ENCODE measurements at regions not wholly inside any gene's neighbourhood (a gene's known extent, or its start where the extent isn't known, plus 50 kb on each side); places are given as distances from the start of the nearest gene placed in this dataset.

- Histone ChIP-seq H3K9me1 (ENCODE audit: control insufficient read depth, insufficient read depth, low read length) (no peaks in the 10 kb centered on the region), H3K9me3 (replicated peaks; ENCODE audit: control insufficient read depth, insufficient read depth, low read depth, low read length) (peaks cover 1% of the 10 kb centered on the region; the same call in 1 of the 2 replicates), H3K36me3 (ENCODE audit: control insufficient read depth, insufficient read depth, low read length) (no peaks in the 10 kb centered on the region), H3K4me2 (ENCODE audit: insufficient read depth, low read length) (no peak overlapping the region), H3K4me1 (replicated peaks in 1 of 2; ENCODE audit: control insufficient read depth in 2 of 2, insufficient read depth in 2 of 2, low read length in 2 of 2) (peaks cover 0 to 6% of the 10 kb centered on the region in 2 experiments; a peak in 1 of 5 replicates), H3K27ac (ENCODE audit: extremely low read depth, low read depth, low read length) (no peak overlapping the region), H3K79me2 (ENCODE audit: control insufficient read depth, insufficient read depth, low read length) (no peaks in the 10 kb centered on the region), H4K20me1 (replicated peaks; ENCODE audit: control insufficient read depth, insufficient read depth, low read length) (no peaks in the 10 kb centered on the region), H3K4me3 (no peak overlapping the region), H3K27me3 (ENCODE audit: control insufficient read depth in 2 of 2, insufficient read depth in 2 of 2, low read length in 2 of 2) (peaks cover 12 to 53% of the 10 kb centered on the region in 2 experiments; a peak in 4 of 5 replicates), H2AFZ (ENCODE audit: low read depth, low read length) (no peak overlapping the region), H3K9ac (ENCODE audit: insufficient read depth in 1 of 2, low read depth in 2 of 2, low read length in 2 of 2) (no peak overlapping the region)
- no TSS peak for BruUV-seq (replicated peaks)
- intact Hi-C loops (cut with micrococcal nuclease) (no loop called here), in situ Hi-C loops (cut with MboI) (no loop called here)
- POLR2A ChIA-PET = no interaction called here
- DNase-seq (ENCODE audit: extremely low read depth in 1 of 4, low spot score in 3 of 4) (no peak), ATAC-seq (no peak), FAIRE-seq (no peak)
- WGBS (ENCODE audit: insufficient coverage, low coverage, missing lambda C conversion rate) = 4% methylated on average over 11 of the region's 27 CpGs
- CTCF ChIA-PET (ENCODE audit: low intra/inter-chr PET ratio) = no interaction called here
- TF ChIP-seq MTA3 (IDR thresholded peaks at IDR 0.05; ENCODE audit: borderline replicate concordance) (no peak), ZNF239 (CRISPR knock-in tag; IDR thresholded peaks at IDR 0.05) (no peak), SMAD2 (IDR thresholded peaks at IDR 0.05; ENCODE audit: low read depth, low read length) (no peak), SAP30 (IDR thresholded peaks at IDR 0.05; ENCODE audit: borderline replicate concordance, insufficient read depth, low read depth, low read length, poor library complexity, severe bottlenecking) (no peak), NFIC (IDR thresholded peaks at IDR 0.05) (no peak), ZNF165 (CRISPR knock-in tag; IDR thresholded peaks at IDR 0.05; ENCODE audit: borderline replicate concordance) (no peak), MBD2 (IDR thresholded peaks at IDR 0.05; ENCODE audit: borderline replicate concordance, low read depth) (no peak), ZNF354B (CRISPR knock-in tag; IDR thresholded peaks at IDR 0.05) (no peak), NCOA6 (IDR thresholded peaks at IDR 0.05) (no peak), RBM17 (IDR thresholded peaks at IDR 0.05; ENCODE audit: borderline replicate concordance, low read depth, low read length) (no peak), HDAC6 (IDR thresholded peaks at IDR 0.05; ENCODE audit: low read depth, low read length) (no peak), PHB2 (IDR thresholded peaks at IDR 0.05; ENCODE audit: low read depth) (no peak), SMARCC2 (IDR thresholded peaks at IDR 0.05; ENCODE audit: low read depth) (no peak), CTBP1 (IDR thresholded peaks at IDR 0.05; ENCODE audit: borderline replicate concordance) (no peak), ZBTB5 (IDR thresholded peaks at IDR 0.05) (no peak), ZKSCAN8 (CRISPR knock-in tag; IDR thresholded peaks at IDR 0.05) (no peak), FOXO4 (CRISPR knock-in tag; IDR thresholded peaks at IDR 0.05) (no peak), MYBL2 (IDR thresholded peaks at IDR 0.05; ENCODE audit: low read depth) (no peak), MYBL2 (CRISPR knock-in tag; IDR thresholded peaks at IDR 0.05; ENCODE audit: borderline replicate concordance) (no peak), MEF2D (tag; conservative IDR thresholded peaks at IDR 0.05; ENCODE audit: low read depth) (no peak)
Observed at GRCh38 chr5:180431932-180432331, 62.2 kb upstream of the CNOT6 start.
